K562 (cell line): ENCODE measurements at regions not wholly inside any gene's neighbourhood (a gene's known extent, or its start where the extent isn't known, plus 50 kb on each side); places are given as distances from the start of the nearest gene placed in this dataset.

Experiments
- ATAC-seq: fragments of 200-7000 bp; cut with Tn5 transposase; 3 replicates; pipeline ENCODE4 v1.9.1; 2020; ENCODE audit warnings: moderate library complexity
- BruUV-seq: library from RNA; stranded (reverse); fragments of 400-500 nt; replicated peaks from 2 replicates; lab custom pipeline; 2021; lab: Mats Ljungman, UMichigan
- CTCF ChIA-PET: fragments of 300-600 bp; formaldehyde crosslinking; extraction: SDS; loops from one replicate; lab custom pipeline; 2021; ENCODE audit warnings: low intra/inter-chr PET ratio; lab: Yijun Ruan, JAX
- POLR2A ChIA-PET: fragments of 300-600, 350-650 bp; sonication (Branson Sonifier 250); formaldehyde crosslinking; extraction: SDS; loops from one replicate; lab custom pipeline; 2021; ENCODE audit warnings: antibody characterized with exemption, inconsistent platforms; lab: Yijun Ruan, JAX
- DNase-seq, 4 experiments: peaks; one replicate each; pipeline versions ENCODE4 v3.0.0 to v3.0.0-alpha.2; 2011 to 2018; ENCODE audit warnings: low spot score in 3 of 4, mixed read lengths in 3 of 4; ENCODE audit errors: extremely low read depth in 1 of 4
- FAIRE-seq: peaks from 2 replicates; lab custom pipeline; 2011; peaks lifted over from hg19 to GRCh38; lab: Jason Lieb, UNC
- H2AFZ ChIP-seq: 2 replicates; pipeline ENCODE4 v1.6.0; 2011; ENCODE audit warnings: low read depth, low read length, control low read depth, inconsistent platforms
- H3K27ac ChIP-seq: fragments of 200-600 bp; 3 replicates; pipeline ENCODE4 v1.8.0; 2011; ENCODE audit warnings: low read depth, mild to moderate bottlenecking, control low read depth, inconsistent platforms, low read length, moderate library complexity, mixed read lengths; ENCODE audit errors: extremely low read depth
- H3K27me3 ChIP-seq, 2 experiments: fragments of 300-600 bp in 1 of 2; 2 replicates in 1 of 2; 3 replicates in 1 of 2; pipeline versions ENCODE4 v1.6.0 to v1.8.0; 2011; ENCODE audit warnings: inconsistent platforms in 2 of 2, low read length in 2 of 2, mild to moderate bottlenecking in 1 of 2, mixed read lengths in 1 of 2, moderate library complexity in 1 of 2; ENCODE audit not compliant: control insufficient read depth in 2 of 2, insufficient read depth in 2 of 2
- H3K36me3 ChIP-seq: fragments of 300-600 bp; 3 replicates; pipeline ENCODE4 v1.8.0; 2011; ENCODE audit warnings: mild to moderate bottlenecking, low read length, inconsistent platforms; ENCODE audit not compliant: control insufficient read depth, insufficient read depth
- H3K4me1 ChIP-seq, 2 experiments: fragments of 200-600 bp in 1 of 2; replicated peaks in 1 of 2; 2 replicates in 1 of 2; 3 replicates in 1 of 2; pipeline versions ENCODE4 v1.5.1 to v1.8.0; 2011; ENCODE audit warnings: inconsistent platforms in 2 of 2, low read length in 2 of 2, mild to moderate bottlenecking in 1 of 2, mixed read lengths in 1 of 2, moderate library complexity in 1 of 2; ENCODE audit not compliant: control insufficient read depth in 2 of 2, insufficient read depth in 2 of 2
- H3K4me2 ChIP-seq: 2 replicates; pipeline ENCODE4 v1.6.1; 2011; ENCODE audit warnings: low read length, control low read depth, inconsistent platforms, mixed read lengths; ENCODE audit not compliant: insufficient read depth
- H3K4me3 ChIP-seq: fragments of 200-600 bp; sonication (generic), shearing (Covaris generic); 2 replicates; pipeline ENCODE4 v1.5.1; 2016; ENCODE audit warnings: control low read depth, inconsistent platforms
- H3K79me2 ChIP-seq: fragments of 200-600 bp; 3 replicates; pipeline ENCODE4 v1.8.0; 2011; ENCODE audit warnings: low read length, inconsistent platforms; ENCODE audit not compliant: control insufficient read depth, insufficient read depth
- H3K9ac ChIP-seq, 2 experiments: 2 replicates each; pipeline versions ENCODE4 v1.6.0 to v1.6.1; 2011; ENCODE audit warnings: low read depth in 2 of 2, low read length in 2 of 2, control low read depth in 1 of 2, inconsistent platforms in 1 of 2, mild to moderate bottlenecking in 1 of 2, mixed read lengths in 1 of 2; ENCODE audit not compliant: insufficient read depth in 1 of 2
- H3K9me1 ChIP-seq: one replicate; pipeline ENCODE4 v1.6.0; 2011; ENCODE audit warnings: inconsistent platforms, mild to moderate bottlenecking, low read length, moderate library complexity; ENCODE audit not compliant: control insufficient read depth, insufficient read depth
- H3K9me3 ChIP-seq: replicated peaks from 2 replicates; pipeline ENCODE4 v1.5.1; 2011; ENCODE audit warnings: low read depth, low read length, inconsistent platforms; ENCODE audit not compliant: control insufficient read depth, insufficient read depth
- H4K20me1 ChIP-seq: replicated peaks from 2 replicates; pipeline ENCODE4 v1.6.1; 2011; ENCODE audit warnings: low read length, inconsistent platforms, mixed read lengths; ENCODE audit not compliant: control insufficient read depth, insufficient read depth
- C11orf30 ChIP-seq: fragments of 450-650 bp; IDR thresholded peaks from 2 replicates; pipeline ENCODE4 v1.6.1; 2016; ENCODE audit warnings: low read depth, mild to moderate bottlenecking
- CBX1 ChIP-seq: sonication (generic); IDR thresholded peaks from 2 replicates; pipeline ENCODE4 v1.6.1; 2016; ENCODE audit warnings: antibody characterized with exemption, low read depth, mild to moderate bottlenecking
- CBX8 ChIP-seq: fragments of 200-600 bp; sonication (generic); IDR thresholded peaks from 2 replicates; pipeline ENCODE4 v1.6.1; 2012; ENCODE audit warnings: borderline replicate concordance, mixed run types, low read depth, mild to moderate bottlenecking, moderate library complexity, mixed read lengths, low read length, control low read depth, inconsistent platforms; ENCODE audit not compliant: poor library complexity, severe bottlenecking; ENCODE audit errors: extremely low read depth
- MXI1 ChIP-seq: IDR thresholded peaks from 2 replicates; pipeline ENCODE4 v1.6.1; 2011; ENCODE audit warnings: low read depth, mild to moderate bottlenecking, improper control_type of control experiment, low read length
- PKNOX1 ChIP-seq: fragments of 450-650 bp; IDR thresholded peaks from 2 replicates; pipeline ENCODE4 v1.6.1; 2016
- PML ChIP-seq: IDR thresholded peaks from 2 replicates; pipeline ENCODE4 v1.6.1; 2012; ENCODE audit warnings: low read length, inconsistent platforms
- PRMT5 ChIP-seq: sonication (generic); formaldehyde crosslinking; IDR thresholded peaks from 2 replicates; pipeline ENCODE4 v1.5.0; 2020; ENCODE audit warnings: missing genetic modification reagents
- ZNF232 ChIP-seq: sonication (generic); formaldehyde crosslinking; IDR thresholded peaks from 2 replicates; pipeline ENCODE4 v1.8.0; 2022; ENCODE audit warnings: mild to moderate bottlenecking, missing genetic modification reagents
- ZNF444 ChIP-seq: fragments of 250-450 bp; sonication (Bioruptor Pico); IDR thresholded peaks from 2 replicates; pipeline ENCODE4 v1.4.0; 2020; ENCODE audit warnings: mild to moderate bottlenecking, moderate library complexity
- WGBS: fragments of 100-300 bp; shearing (Covaris generic); methylation state at CpG from one replicate; pipeline ENCODE4 v1.1.6; 2016; ENCODE audit warnings: low coverage, mixed read lengths; ENCODE audit not compliant: insufficient coverage; ENCODE audit errors: missing lambda C conversion rate; 5-methylcytosine and 5-hydroxymethylcytosine counted together
- in situ Hi-C: fragments of 300-500 bp; cut with MboI; formaldehyde crosslinking; loops from 4 replicates; pipeline ENCODE4 v1.15.0; 2018; ENCODE audit warnings: inconsistent platforms, mixed read lengths
- intact Hi-C: fragments of 100-400 bp; cut with micrococcal nuclease; formaldehyde crosslinking; loops from 2 replicates; pipeline ENCODE4 v1.14.2; 2022
- TF ChIP-seq, protein P1 (sequence below): sonication (generic); formaldehyde crosslinking; IDR thresholded peaks from 2 replicates; pipeline ENCODE4 v1.8.1; 2023; ENCODE audit warnings: mild to moderate bottlenecking, missing genetic modification reagents, moderate library complexity

GRCh38 chr13:24065176-24065575 lies 95.3 kb upstream of the SPATA13 start:
- no peaks in the 10 kb centered on the region for H4K20me1 ChIP-seq
- no TSS peak for BruUV-seq
- ChIA-PET CTCF (no interaction called here), POLR2A (no interaction called here)
- no peaks in the 10 kb centered on the region for H3K4me1 ChIP-seq
- no peak overlapping the region for H3K4me3 ChIP-seq
- in situ Hi-C loops: no loop called here
- no peak overlapping the region for H3K4me2 ChIP-seq
- no peak overlapping the region for H3K27ac ChIP-seq
- intact Hi-C loops: no loop called here
- no peaks in the 10 kb centered on the region for H3K36me3 ChIP-seq
- 0% methylated on average over 3 of the region's 3 CpGs for WGBS
- H3K79me2 ChIP-seq: no peaks in the 10 kb centered on the region
- H3K9me3 ChIP-seq: no peaks in the 10 kb centered on the region
- FAIRE-seq: no peak
- no peak for TF ChIP-seq ZNF232 (CRISPR knock-in tag)
- no peak for TF ChIP-seq PKNOX1
- no peak for TF ChIP-seq PRMT5 (CRISPR knock-in tag)
- no peak for TF ChIP-seq C11orf30
- no peak for TF ChIP-seq CBX1
- TF ChIP-seq ZNF444: no peak
- TF ChIP-seq, protein P1, sequence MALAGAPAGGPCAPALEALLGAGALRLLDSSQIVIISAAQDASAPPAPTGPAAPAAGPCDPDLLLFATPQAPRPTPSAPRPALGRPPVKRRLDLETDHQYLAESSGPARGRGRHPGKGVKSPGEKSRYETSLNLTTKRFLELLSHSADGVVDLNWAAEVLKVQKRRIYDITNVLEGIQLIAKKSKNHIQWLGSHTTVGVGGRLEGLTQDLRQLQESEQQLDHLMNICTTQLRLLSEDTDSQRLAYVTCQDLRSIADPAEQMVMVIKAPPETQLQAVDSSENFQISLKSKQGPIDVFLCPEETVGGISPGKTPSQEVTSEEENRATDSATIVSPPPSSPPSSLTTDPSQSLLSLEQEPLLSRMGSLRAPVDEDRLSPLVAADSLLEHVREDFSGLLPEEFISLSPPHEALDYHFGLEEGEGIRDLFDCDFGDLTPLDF (CRISPR knock-in tag): no peak
- no peak for TF ChIP-seq PML
- no peak for TF ChIP-seq CBX8
- no peak for TF ChIP-seq MXI1
- no peaks in the 10 kb centered on the region; a peak in 1 of 5 replicates for H3K27me3 ChIP-seq
- no peak overlapping the region for H3K9ac ChIP-seq
- no peak for ATAC-seq
- H3K9me1 ChIP-seq: no peaks in the 10 kb centered on the region
- H2AFZ ChIP-seq: no peak overlapping the region
- no peak for DNase-seq
